ENCODE measurements at regions not wholly inside any gene's neighbourhood (a gene's known extent, or its start where the extent isn't known, plus 50 kb on each side); places are given as distances from the start of the nearest gene placed in this dataset.
A peak's percentile ranks its signal among the peaks of the same experiment; 100 is the strongest.

DNA sequence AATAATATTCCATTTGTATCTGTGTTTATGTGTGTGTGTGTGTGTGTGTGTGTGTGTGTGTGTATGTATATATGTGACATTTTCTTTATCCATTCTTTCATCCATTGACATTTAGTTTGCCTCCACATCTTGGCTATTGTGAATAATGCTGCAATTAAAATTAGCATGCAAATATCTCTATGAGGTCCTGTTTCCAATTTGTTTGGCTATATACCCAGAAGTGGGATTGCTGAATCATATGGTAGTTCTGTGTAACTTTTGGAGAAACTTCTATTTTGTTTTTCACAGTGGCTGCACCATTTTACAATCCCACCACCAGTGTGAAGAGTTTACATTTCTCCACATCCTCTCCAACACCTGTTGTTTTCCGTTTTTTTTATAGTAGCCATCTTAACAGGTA lies 53.1 kb downstream of the CH25H start:
- DNase-seq = no peak

DNA sequence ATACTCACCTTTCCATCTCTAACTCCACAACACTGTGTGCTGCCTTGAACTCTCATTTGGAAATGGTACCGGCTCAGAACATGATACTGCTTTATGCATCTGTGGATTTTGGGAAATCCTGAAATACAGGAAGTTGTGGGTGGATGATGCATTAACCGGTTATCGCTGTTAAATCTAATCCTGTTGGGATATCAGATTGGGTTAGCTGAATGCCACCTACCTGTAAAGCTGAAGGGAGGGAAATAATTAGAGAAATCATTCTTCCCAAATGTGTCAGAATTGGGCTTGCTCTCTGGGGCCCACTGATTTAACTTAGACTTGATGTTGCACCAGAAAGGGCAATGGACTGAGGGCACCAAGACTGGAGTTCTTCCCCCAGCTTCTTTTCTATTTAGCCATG lies 54.0 kb downstream of the CH25H start:
- no peak for DNase-seq

DNA sequence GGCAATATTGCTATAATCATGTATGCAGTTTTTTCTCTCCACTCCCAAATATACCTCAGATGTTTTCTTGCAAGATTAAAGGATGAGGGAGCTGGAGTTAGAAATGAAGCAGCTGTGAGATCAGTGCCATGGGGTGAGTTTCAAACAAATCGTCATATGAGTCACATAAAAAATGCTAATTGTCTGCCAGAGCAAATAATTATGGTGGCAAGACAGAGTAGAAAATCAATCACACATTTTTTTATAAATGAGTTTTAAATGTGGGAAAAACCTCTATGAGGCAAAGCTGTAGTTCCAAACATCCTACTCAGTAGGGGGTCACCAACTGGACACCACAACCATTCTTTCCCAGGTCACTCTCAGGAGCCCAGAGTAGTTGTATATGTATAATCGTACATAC lies 55.3 kb downstream of the CH25H start:
- DNase-seq = no peak

DNA sequence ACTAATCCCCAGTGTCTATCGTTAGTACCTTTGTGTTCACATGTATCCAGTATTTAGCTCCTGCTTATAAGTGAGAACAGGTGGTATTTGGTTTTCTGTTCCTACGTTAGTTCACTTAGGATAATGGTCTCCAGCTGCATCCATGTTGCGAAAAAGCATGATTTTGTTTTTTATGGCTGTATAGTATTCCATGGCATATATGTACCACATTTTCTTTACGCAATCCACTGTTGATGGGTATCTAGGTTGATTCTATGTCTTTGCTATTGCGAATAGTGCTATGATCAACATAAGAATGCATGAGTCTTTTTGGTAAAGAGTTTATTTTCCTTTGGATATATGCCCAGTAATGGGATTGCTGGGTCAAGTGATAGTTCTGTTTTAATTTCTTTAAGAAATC lies 59.1 kb downstream of the CH25H start:
- DNase-seq = no peak

- no peak for DNase-seq
Observed at GRCh38 chr10:89147256-89147655, 59.9 kb downstream of the CH25H start.

DNA sequence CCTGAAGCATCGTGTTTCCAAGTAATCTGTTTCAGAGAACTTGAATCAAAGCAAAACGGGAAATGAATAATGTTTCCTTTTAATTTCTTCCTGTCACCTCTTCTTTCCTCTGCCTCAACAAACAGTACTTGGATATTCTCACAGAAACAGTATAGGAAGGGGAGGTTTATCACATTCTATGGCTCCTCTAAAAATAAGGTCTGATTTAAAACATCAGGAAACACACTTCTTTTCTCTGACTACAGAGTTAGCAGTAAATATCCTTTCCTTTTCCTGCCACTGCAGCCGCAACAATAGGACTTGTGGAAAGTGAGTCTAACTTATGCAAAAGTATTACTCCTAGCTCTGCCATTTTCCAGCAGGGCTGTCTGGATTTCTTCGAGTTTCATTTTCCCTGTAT lies 62.3 kb downstream of the CH25H start:
- no peak for DNase-seq

DNA sequence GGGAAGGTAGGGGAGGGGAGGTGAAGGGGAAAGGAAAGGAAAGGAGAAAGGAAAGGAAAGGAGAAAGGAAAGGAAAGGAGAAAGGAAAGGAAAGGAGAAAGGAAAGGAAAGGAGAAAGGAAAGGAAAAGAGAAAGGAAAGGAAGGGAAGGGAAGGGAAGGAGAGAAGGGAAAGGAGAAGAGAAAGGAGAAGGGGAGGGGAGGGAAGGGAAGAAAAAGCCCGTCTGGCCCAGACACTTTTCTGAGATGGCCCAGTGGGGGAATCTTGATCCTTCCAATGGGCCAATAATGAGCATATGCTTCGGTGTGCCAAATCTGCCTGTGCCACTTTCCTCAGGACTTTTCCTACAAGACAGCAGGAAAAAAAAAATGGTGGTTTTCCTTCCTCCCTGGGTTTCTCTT lies 64.5 kb downstream of the CH25H start:
- no peak for DNase-seq

GRCh38 chr10:89138755-89139490 lies 68.2 kb downstream of the CH25H start:
- no peak for DNase-seq

DNA sequence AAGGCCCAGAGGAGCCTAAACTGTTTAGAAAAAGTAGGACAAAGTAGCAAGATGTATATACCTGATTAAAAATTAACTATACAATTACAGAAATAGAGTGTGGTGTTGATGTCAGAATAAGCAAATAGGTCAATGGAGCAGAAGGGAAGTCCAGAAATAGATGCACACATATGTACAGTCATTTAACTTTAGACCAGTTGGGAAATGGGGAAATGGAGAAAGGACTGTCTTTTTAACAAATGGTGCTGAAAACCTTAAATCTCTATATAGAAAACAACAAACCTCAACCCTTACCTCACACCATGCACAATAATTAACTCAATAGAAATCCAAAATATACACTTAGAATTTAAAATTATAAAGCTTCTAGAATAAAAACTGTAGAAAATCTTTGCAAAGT lies 72.2 kb downstream of the CH25H start:
- no peak for DNase-seq

GRCh38 chr10:89129911-89130310 lies 77.2 kb downstream of the CH25H start:
- DNase-seq = no peak

- no peak for DNase-seq
Observed at GRCh38 chr10:89122433-89123051, 84.6 kb downstream of the CH25H start.

DNA sequence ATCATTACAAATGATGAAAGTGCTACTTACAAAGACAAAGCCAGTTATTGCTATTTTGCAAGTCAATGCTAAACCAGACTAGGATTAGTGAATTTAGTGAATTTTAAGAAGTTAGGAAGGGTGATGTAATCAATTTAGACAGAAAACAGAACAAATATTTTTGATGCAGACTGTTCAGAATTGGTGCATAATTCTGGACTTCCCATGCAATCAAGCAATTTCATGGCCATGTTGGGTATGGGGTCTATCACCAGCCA lies 85.4 kb downstream of the CH25H start:
- no peak for DNase-seq

DNA sequence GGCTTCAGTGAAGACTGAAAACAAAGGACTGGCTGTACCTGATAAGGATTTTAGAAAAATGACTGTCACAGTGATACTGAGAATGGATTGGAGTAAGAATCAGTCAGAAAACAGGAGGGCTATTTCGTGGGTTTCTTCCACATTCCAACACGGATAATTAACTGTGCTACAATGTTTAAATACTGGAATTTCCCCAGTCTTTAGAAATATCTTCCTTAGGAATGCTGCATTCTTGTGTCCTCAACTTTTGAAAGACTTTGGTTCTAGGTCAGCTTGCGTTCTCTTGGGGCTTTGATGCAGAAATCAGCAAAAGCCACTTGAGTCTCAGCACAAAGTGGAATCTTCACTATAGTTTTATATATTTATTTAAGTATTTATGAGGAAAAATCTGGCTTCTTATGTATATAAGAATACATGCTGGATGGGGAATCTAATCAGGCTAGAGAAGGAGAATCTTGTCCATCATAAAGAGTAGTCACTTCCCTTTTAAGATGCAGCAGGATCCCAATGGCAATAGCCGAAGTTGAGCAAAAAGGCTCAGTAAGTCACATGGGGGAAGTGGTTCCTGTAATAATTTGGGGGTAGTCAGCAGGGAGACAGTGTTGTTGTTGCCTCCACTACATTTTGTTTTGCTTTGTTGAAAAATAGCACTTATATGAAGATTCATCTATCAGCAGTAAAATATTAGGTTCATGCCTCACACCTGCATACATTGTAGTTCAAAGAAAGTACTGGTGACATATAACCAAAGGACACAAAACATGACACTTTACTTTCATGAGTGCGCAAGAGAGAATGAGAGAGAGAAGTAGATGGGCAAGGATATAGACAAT lies 86.0 kb downstream of the CH25H start:
- no peak for DNase-seq

DNA sequence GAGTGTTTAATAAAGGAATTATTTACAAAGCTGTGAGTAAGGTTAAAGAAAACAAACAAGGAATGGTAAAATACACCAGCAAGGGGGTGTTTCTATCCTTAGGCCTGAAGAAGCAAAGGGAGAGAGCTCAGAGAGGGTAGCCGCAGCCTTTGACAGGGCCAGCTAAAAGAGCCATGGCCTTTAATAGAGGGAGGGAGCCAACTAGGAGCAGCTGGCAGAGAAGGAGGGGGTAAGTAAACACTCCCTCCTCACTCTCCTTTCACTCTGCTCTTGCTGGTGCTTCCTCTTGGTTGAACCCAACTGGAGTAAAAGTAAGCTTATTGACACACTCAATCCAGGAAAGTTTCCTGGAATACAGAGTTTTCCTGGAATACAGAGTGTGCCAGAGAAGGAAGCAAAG lies 87.5 kb downstream of the CH25H start:
- peak; percentile 2 for DNase-seq

DNA sequence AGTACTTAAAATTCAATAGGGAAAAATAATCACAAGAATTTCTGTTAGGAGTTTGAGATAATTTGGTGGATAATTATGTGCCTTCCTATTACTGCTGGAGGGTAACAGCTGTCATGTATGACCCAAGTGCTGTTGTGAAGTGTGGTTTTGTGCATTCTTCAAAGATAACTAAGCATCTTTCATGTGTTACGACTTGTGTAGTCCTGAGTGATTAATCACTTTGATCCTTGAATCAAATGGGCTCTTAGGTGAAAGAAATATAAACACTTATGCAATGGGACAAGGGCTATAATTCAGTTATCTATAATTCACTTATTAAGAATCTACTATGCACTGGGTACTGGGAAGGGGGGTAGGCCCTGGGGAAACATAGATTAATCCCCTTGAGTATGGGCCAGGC lies 89.0 kb downstream of the CH25H start:
- DNase-seq = no peak

GRCh38 chr10:89115876-89116627 lies 91.1 kb downstream of the CH25H start:
- DNase-seq = no peak

GRCh38 chr10:89114846-89115625 lies 92.1 kb downstream of the CH25H start:
- DNase-seq = no peak

DNA sequence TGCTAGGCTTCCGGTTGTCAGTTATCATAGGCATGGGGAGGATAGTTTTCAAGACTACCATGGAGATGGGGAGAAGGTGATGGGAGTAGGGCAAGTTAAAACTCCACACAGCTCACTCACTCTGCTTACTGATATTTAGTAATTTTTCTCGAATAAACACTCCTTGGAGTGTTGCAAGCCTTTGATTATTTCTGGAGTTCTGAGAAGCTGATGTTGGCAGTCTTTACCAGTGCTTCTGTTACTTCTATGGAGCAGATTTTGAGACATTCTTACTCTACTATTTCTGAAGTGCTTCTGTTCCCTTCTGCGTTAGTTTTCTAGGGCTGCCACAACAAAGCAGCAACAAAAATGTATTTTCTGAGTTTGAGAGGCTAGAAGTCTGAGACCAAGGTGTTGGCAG lies 104.4 kb downstream of the CH25H start:
- no peak for DNase-seq

- no peak for DNase-seq
Observed at GRCh38 chr10:89101943-89102342, 105.2 kb downstream of the CH25H start.

DNA sequence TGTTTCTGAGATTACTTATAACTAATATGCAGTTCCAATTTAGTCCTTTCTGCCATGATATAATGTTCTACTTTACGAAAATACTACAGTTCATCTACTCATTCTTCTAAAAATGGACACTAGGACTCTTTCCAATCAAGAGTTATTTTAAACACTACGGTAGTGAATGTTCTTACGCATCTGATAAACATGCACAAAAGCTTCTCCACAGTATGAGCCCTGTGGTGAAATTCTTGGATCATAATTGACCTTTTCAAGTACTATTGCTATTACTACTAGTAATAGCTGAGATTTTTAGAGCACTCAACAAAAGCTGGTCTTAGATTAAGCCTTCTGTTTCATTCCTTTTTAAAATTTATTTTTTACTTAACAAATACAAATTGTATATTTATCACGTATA lies 106.4 kb downstream of the CH25H start:
- no peak for DNase-seq

GRCh38 chr10:89097226-89097625 lies 106.6 kb downstream of the FAS start:
- DNase-seq = no peak

DNA sequence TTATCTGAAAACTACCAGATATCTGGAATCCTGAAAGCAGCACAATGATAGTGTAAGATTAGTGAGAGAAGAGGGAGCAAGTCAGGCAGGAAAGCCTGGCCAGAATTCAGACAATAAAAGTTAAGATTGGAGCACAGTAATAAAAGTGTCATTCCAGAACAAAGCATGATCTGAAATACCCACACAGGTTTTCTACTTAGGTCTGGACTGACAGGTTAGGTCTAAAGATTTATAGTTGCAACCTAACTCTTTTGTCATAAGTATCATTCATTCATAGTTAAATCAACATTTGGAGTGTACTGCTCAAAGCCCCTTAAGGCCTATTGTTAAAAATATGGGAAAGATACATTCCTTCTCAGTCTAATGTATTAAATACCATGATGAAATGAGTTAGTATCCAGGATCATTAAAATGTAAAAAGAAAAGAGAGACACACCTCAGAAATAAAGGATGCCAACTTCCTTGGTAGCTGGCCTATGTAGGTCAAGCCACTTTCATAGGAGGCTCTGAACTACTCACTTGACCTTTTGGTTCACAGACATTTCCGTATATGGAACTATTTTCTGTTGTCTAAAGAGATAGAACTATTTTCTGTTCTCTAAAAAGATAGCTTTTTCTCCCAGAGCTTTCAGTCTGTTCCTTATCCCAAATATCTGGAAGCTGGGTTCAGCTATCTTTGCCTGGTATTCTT lies 105.2 kb downstream of the FAS start:
- DNase-seq = no peak
